Mesothelial cell of epicardium (in vitro differentiated cells): ENCODE measurements at regions not wholly inside any gene's neighbourhood (a gene's known extent, or its start where the extent isn't known, plus 50 kb on each side); places are given as distances from the start of the nearest gene placed in this dataset.

Experiments used
- DNase-seq, 2 experiments: peaks; one replicate each; pipeline ENCODE4 v3.0.0; 2021; ENCODE audit warnings: low spot score in 2 of 2; ENCODE audit not compliant: unreplicated experiment in 2 of 2
- H3K27ac Mint-ChIP-seq: 2 replicates; pipeline ENCODE4 v1.8.0; 2021; ENCODE audit warnings: mixed read lengths
- H3K27me3 Mint-ChIP-seq: 2 replicates; pipeline ENCODE4 v1.8.0; 2021; ENCODE audit warnings: low read depth, mixed read lengths
- H3K36me3 Mint-ChIP-seq: 2 replicates; pipeline ENCODE4 v1.8.0; 2021; ENCODE audit warnings: mixed read lengths
- H3K4me1 Mint-ChIP-seq: 2 replicates; pipeline ENCODE4 v1.8.0; 2021; ENCODE audit warnings: mixed read lengths
- H3K4me3 Mint-ChIP-seq: 2 replicates; pipeline ENCODE4 v1.8.0; 2021; ENCODE audit warnings: mild to moderate bottlenecking, moderate library complexity, mixed read lengths
- H3K9me3 Mint-ChIP-seq: 2 replicates; pipeline ENCODE4 v1.8.0; 2021; ENCODE audit warnings: mixed read lengths
- CTCF ChIP-seq: fragments of 200-600 bp; sonication (generic); IDR thresholded peaks from one replicate; pipeline ENCODE4 v1.5.0; 2021; ENCODE audit warnings: antibody characterized with exemption; ENCODE audit not compliant: unreplicated experiment

DNA sequence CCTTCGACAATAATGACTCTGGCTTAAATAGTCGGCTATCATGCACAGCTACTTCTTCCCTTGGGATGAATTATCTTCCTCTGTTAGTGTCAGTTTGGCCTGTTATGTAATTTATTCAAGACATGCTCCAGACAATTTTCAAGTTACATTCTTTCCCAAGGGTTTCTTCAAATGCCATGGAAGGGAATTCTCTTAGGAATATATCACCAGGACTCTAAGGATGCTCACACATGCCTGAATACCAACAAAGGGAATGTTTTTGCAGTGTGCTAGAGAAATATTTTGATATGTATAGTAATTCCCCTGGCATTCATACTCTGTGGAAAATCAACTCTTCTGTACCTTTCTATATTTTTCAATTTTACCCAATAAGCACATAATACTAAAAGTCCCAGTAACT is 286.0 kb upstream of the KYNU start:
- TF ChIP-seq CTCF: no peak
- H3K27ac Mint-ChIP-seq: no peak overlapping the region
- no peak overlapping the region for H3K4me3 Mint-ChIP-seq
- DNase-seq: no peak
- no peaks in the 10 kb centered on the region for H3K36me3 Mint-ChIP-seq
- no peaks in the 10 kb centered on the region for H3K9me3 Mint-ChIP-seq
- no peaks in the 10 kb centered on the region for H3K4me1 Mint-ChIP-seq
- H3K27me3 Mint-ChIP-seq: no peaks in the 10 kb centered on the region

DNA sequence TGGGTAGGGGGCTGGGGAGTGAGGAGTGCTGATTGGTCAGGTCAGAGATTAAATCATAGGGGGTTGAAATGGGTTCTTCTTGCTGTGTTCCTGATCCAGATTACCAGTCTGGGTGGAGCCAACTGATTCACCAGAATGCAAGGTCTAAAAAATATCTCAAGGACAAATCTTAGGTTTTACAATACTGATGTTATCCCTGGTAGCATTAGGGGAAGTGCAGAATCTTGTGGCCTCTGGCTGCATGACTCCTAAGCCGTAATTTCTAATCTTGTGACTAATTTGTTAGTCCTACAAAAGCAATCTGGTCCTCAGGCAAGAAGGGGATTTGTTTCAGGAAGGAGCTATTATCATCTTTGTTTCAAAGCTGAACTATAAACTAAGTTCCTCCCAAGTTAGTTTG is 289.2 kb upstream of the KYNU start:
- Mint-ChIP-seq H3K27me3 (no peaks in the 10 kb centered on the region), H3K36me3 (no peaks in the 10 kb centered on the region), H3K27ac (no peak overlapping the region), H3K4me3 (no peak overlapping the region), H3K9me3 (no peaks in the 10 kb centered on the region), H3K4me1 (no peaks in the 10 kb centered on the region)
- TF ChIP-seq CTCF: no peak
- no peak for DNase-seq

DNA sequence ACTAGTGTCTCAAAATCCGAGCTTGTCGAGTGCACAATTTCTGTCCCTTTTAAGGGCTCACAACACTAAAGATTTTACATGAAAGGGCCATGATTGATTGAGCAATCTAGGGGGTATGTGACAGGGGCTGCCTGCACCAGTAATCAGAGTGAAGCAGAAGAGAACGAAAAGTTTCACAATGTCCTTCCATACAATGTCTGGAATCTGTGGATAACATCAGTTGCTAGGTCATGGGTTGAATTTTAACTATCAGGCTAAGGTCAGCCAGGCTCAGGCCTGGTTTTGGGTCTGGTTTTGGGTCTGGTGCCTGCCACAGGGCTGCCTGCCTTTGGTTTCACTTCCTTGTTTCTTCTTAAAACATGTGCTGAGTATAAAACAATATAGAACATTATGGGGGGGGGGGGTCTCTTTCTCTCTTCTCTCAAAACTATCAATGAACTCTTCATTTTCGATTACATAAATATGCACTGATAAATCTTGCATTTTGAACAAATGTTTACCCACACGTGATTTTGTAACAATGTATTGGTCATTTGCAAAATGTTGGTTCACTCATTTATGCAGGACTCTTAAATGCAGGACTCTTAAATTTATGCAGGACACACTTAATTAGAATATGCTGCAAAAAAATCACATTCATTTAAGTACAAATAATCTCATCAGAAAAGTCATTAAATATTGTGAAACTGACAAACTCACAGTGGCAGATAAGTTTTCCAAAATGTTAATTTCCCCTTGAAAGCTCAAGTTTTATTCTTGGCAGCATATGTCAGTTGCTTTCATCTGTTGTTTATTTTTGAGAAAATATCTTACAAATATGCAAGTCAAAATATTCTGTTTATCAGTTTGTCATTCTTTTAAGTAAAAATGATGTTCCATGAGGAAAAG is 290.5 kb upstream of the KYNU start:
- Mint-ChIP-seq H3K4me1 (no peaks in the 10 kb centered on the region), H3K27ac (no peak overlapping the region), H3K9me3 (no peaks in the 10 kb centered on the region), H3K4me3 (no peak overlapping the region), H3K27me3 (no peaks in the 10 kb centered on the region), H3K36me3 (no peaks in the 10 kb centered on the region)
- no peak for TF ChIP-seq CTCF
- DNase-seq: no peak

GRCh38 chr2:142585785-142586184 is 291.7 kb upstream of the KYNU start:
- TF ChIP-seq CTCF: no peak
- H3K27ac Mint-ChIP-seq: no peak overlapping the region
- H3K36me3 Mint-ChIP-seq: no peaks in the 10 kb centered on the region
- H3K9me3 Mint-ChIP-seq: no peaks in the 10 kb centered on the region
- DNase-seq: no peak
- H3K4me3 Mint-ChIP-seq: no peak overlapping the region
- H3K27me3 Mint-ChIP-seq: no peaks in the 10 kb centered on the region
- no peaks in the 10 kb centered on the region for H3K4me1 Mint-ChIP-seq

GRCh38 chr2:142582317-142582716 is 295.1 kb upstream of the KYNU start:
- Mint-ChIP-seq H3K9me3 (no peaks in the 10 kb centered on the region), H3K27me3 (no peaks in the 10 kb centered on the region), H3K4me3 (no peak overlapping the region), H3K27ac (no peak overlapping the region), H3K36me3 (no peaks in the 10 kb centered on the region), H3K4me1 (no peaks in the 10 kb centered on the region)
- no peak for DNase-seq
- no peak for TF ChIP-seq CTCF
